K562 (cell line): ENCODE measurements at regions not wholly inside any gene's neighbourhood (a gene's known extent, or its start where the extent isn't known, plus 50 kb on each side); places are given as distances from the start of the nearest gene placed in this dataset.

Source experiments
- ATAC-seq: fragments of 200-7000 bp; cut with Tn5 transposase; 3 replicates; pipeline ENCODE4 v1.9.1; 2020; ENCODE audit warnings: moderate library complexity
- BruUV-seq: library from RNA; stranded (reverse); fragments of 400-500 nt; replicated peaks from 2 replicates; lab custom pipeline; 2021; lab: Mats Ljungman, UMichigan
- CTCF ChIA-PET: fragments of 300-600 bp; formaldehyde crosslinking; extraction: SDS; loops from one replicate; lab custom pipeline; 2021; ENCODE audit warnings: low intra/inter-chr PET ratio; lab: Yijun Ruan, JAX
- POLR2A ChIA-PET: fragments of 300-600, 350-650 bp; sonication (Branson Sonifier 250); formaldehyde crosslinking; extraction: SDS; loops from one replicate; lab custom pipeline; 2021; ENCODE audit warnings: antibody characterized with exemption, inconsistent platforms; lab: Yijun Ruan, JAX
- DNase-seq, 4 experiments: peaks; one replicate each; pipeline versions ENCODE4 v3.0.0 to v3.0.0-alpha.2; 2011 to 2018; ENCODE audit warnings: low spot score in 3 of 4, mixed read lengths in 3 of 4; ENCODE audit errors: extremely low read depth in 1 of 4
- FAIRE-seq: peaks from 2 replicates; lab custom pipeline; 2011; peaks lifted over from hg19 to GRCh38; lab: Jason Lieb, UNC
- H2AFZ ChIP-seq: 2 replicates; pipeline ENCODE4 v1.6.0; 2011; ENCODE audit warnings: low read depth, low read length, control low read depth, inconsistent platforms
- H3K27ac ChIP-seq: fragments of 200-600 bp; 3 replicates; pipeline ENCODE4 v1.8.0; 2011; ENCODE audit warnings: low read depth, mild to moderate bottlenecking, control low read depth, inconsistent platforms, low read length, moderate library complexity, mixed read lengths; ENCODE audit errors: extremely low read depth
- H3K27me3 ChIP-seq, 2 experiments: fragments of 300-600 bp in 1 of 2; 2 replicates in 1 of 2; 3 replicates in 1 of 2; pipeline versions ENCODE4 v1.6.0 to v1.8.0; 2011; ENCODE audit warnings: inconsistent platforms in 2 of 2, low read length in 2 of 2, mild to moderate bottlenecking in 1 of 2, mixed read lengths in 1 of 2, moderate library complexity in 1 of 2; ENCODE audit not compliant: control insufficient read depth in 2 of 2, insufficient read depth in 2 of 2
- H3K36me3 ChIP-seq: fragments of 300-600 bp; 3 replicates; pipeline ENCODE4 v1.8.0; 2011; ENCODE audit warnings: mild to moderate bottlenecking, low read length, inconsistent platforms; ENCODE audit not compliant: control insufficient read depth, insufficient read depth
- H3K4me1 ChIP-seq, 2 experiments: fragments of 200-600 bp in 1 of 2; replicated peaks in 1 of 2; 2 replicates in 1 of 2; 3 replicates in 1 of 2; pipeline versions ENCODE4 v1.5.1 to v1.8.0; 2011; ENCODE audit warnings: inconsistent platforms in 2 of 2, low read length in 2 of 2, mild to moderate bottlenecking in 1 of 2, mixed read lengths in 1 of 2, moderate library complexity in 1 of 2; ENCODE audit not compliant: control insufficient read depth in 2 of 2, insufficient read depth in 2 of 2
- H3K4me2 ChIP-seq: 2 replicates; pipeline ENCODE4 v1.6.1; 2011; ENCODE audit warnings: low read length, control low read depth, inconsistent platforms, mixed read lengths; ENCODE audit not compliant: insufficient read depth
- H3K4me3 ChIP-seq: fragments of 200-600 bp; sonication (generic), shearing (Covaris generic); 2 replicates; pipeline ENCODE4 v1.5.1; 2016; ENCODE audit warnings: control low read depth, inconsistent platforms
- H3K79me2 ChIP-seq: fragments of 200-600 bp; 3 replicates; pipeline ENCODE4 v1.8.0; 2011; ENCODE audit warnings: low read length, inconsistent platforms; ENCODE audit not compliant: control insufficient read depth, insufficient read depth
- H3K9ac ChIP-seq, 2 experiments: 2 replicates each; pipeline versions ENCODE4 v1.6.0 to v1.6.1; 2011; ENCODE audit warnings: low read depth in 2 of 2, low read length in 2 of 2, control low read depth in 1 of 2, inconsistent platforms in 1 of 2, mild to moderate bottlenecking in 1 of 2, mixed read lengths in 1 of 2; ENCODE audit not compliant: insufficient read depth in 1 of 2
- H3K9me1 ChIP-seq: one replicate; pipeline ENCODE4 v1.6.0; 2011; ENCODE audit warnings: inconsistent platforms, mild to moderate bottlenecking, low read length, moderate library complexity; ENCODE audit not compliant: control insufficient read depth, insufficient read depth
- H3K9me3 ChIP-seq: replicated peaks from 2 replicates; pipeline ENCODE4 v1.5.1; 2011; ENCODE audit warnings: low read depth, low read length, inconsistent platforms; ENCODE audit not compliant: control insufficient read depth, insufficient read depth
- H4K20me1 ChIP-seq: replicated peaks from 2 replicates; pipeline ENCODE4 v1.6.1; 2011; ENCODE audit warnings: low read length, inconsistent platforms, mixed read lengths; ENCODE audit not compliant: control insufficient read depth, insufficient read depth
- ARID2 ChIP-seq: fragments of 450-650 bp; IDR thresholded peaks from 2 replicates; pipeline ENCODE4 v1.6.1; 2017; ENCODE audit warnings: antibody characterized with exemption, mild to moderate bottlenecking
- ARNT ChIP-seq, 2 experiments: fragments of 450-650 bp; IDR thresholded peaks; 2 replicates each; pipeline ENCODE4 v1.6.1; 2016; ENCODE audit warnings: mild to moderate bottlenecking in 1 of 2
- CEBPG ChIP-seq, 3 experiments: fragments of 200-800 bp in 1 of 3; sonication (Bioruptor generic) in 1 of 3; sonication (generic) in 1 of 3; formaldehyde crosslinking in 1 of 3; IDR thresholded peaks in 2 of 3; conservative IDR thresholded peaks in 1 of 3; 2 replicates each; pipeline versions ENCODE4 v1.6.1 to v1.8.0; 2016 to 2022; ENCODE audit warnings: missing compliant biosample characterization in 2 of 3, missing genetic modification characterization in 2 of 3, mild to moderate bottlenecking in 1 of 3, missing genetic modification reagents in 1 of 3
- CXXC5 ChIP-seq: fragments of 250-450 bp; sonication (Bioruptor Pico); IDR thresholded peaks from 2 replicates; pipeline ENCODE4 v1.8.0; 2022; ENCODE audit warnings: inconsistent platforms, mild to moderate bottlenecking, moderate library complexity
- ETV1 ChIP-seq: fragments of 450-650 bp; conservative IDR thresholded peaks from 2 replicates; pipeline ENCODE4 v1.6.1; 2016; ENCODE audit warnings: missing genetic modification characterization, control low read depth, low read depth, missing compliant biosample characterization
- GATAD2B ChIP-seq: fragments of 450-650 bp; IDR thresholded peaks from 2 replicates; pipeline ENCODE4 v1.6.1; 2017; ENCODE audit warnings: mild to moderate bottlenecking, borderline replicate concordance
- HES1 ChIP-seq: fragments of 450-650 bp; IDR thresholded peaks from 2 replicates; pipeline ENCODE4 v1.6.1; 2016; ENCODE audit warnings: low read depth, mild to moderate bottlenecking, moderate library complexity
- HOXB6 ChIP-seq: fragments of 250-450 bp; sonication (Bioruptor Pico); IDR thresholded peaks from 2 replicates; pipeline ENCODE4 v1.5.1; 2022; ENCODE audit warnings: mild to moderate bottlenecking, borderline replicate concordance
- KDM1A ChIP-seq, 2 experiments: fragments of 450-650 bp; IDR thresholded peaks; 2 replicates each; pipeline ENCODE4 v1.6.1; 2016; ENCODE audit warnings: mild to moderate bottlenecking in 2 of 2
- NFATC3 ChIP-seq: fragments of 450-650 bp; IDR thresholded peaks from 2 replicates; pipeline ENCODE4 v1.6.1; 2017; ENCODE audit warnings: mild to moderate bottlenecking
- SMARCE1 ChIP-seq: fragments of 450-650 bp; IDR thresholded peaks from 2 replicates; pipeline ENCODE4 v1.7.1; 2016; ENCODE audit warnings: mild to moderate bottlenecking
- ZFP36 ChIP-seq: fragments of 150-350 bp; IDR thresholded peaks from 2 replicates; pipeline ENCODE4 v1.6.1; 2018; ENCODE audit warnings: low read length, low read depth; ENCODE audit not compliant: partially characterized antibody
- ZKSCAN3 ChIP-seq: fragments of 250-450 bp; sonication (Bioruptor Pico); IDR thresholded peaks from 2 replicates; pipeline ENCODE4 v1.4.0; 2020
- ZNF785 ChIP-seq: fragments of 250-450 bp; sonication (Bioruptor Pico); IDR thresholded peaks from 2 replicates; pipeline ENCODE4 v1.4.0; 2020; ENCODE audit warnings: mild to moderate bottlenecking
- WGBS: fragments of 100-300 bp; shearing (Covaris generic); methylation state at CpG from one replicate; pipeline ENCODE4 v1.1.6; 2016; ENCODE audit warnings: low coverage, mixed read lengths; ENCODE audit not compliant: insufficient coverage; ENCODE audit errors: missing lambda C conversion rate; 5-methylcytosine and 5-hydroxymethylcytosine counted together
- in situ Hi-C: fragments of 300-500 bp; cut with MboI; formaldehyde crosslinking; loops from 4 replicates; pipeline ENCODE4 v1.15.0; 2018; ENCODE audit warnings: inconsistent platforms, mixed read lengths
- intact Hi-C: fragments of 100-400 bp; cut with micrococcal nuclease; formaldehyde crosslinking; loops from 2 replicates; pipeline ENCODE4 v1.14.2; 2022

GRCh38 chr1:81329041-81329440, 471.7 kb upstream of the ADGRL2 start:
- Histone ChIP-seq H3K4me2 (no peak overlapping the region), H3K79me2 (no peaks in the 10 kb centered on the region), H3K36me3 (no peaks in the 10 kb centered on the region), H2AFZ (no peak overlapping the region), H3K27me3 (no peaks in the 10 kb centered on the region), H3K4me1 (no peaks in the 10 kb centered on the region), H3K9ac (no peak overlapping the region), H4K20me1 (no peaks in the 10 kb centered on the region), H3K9me3 (no peaks in the 10 kb centered on the region), H3K4me3 (no peak overlapping the region), H3K27ac (no peak overlapping the region), H3K9me1 (no peaks in the 10 kb centered on the region)
- no peak for ATAC-seq
- POLR2A ChIA-PET: interaction anchor here (0.6 kb wide), 1 partner anchor 313 kb away, joined by 3 read pairs; no protein-coding TSS in a partner anchor
- 0% methylated on average over 2 of the region's 2 CpGs for WGBS
- FAIRE-seq: no peak
- intact Hi-C loops (no loop called here), in situ Hi-C loops (no loop called here)
- no TSS peak for BruUV-seq
- CTCF ChIA-PET: no interaction called here
- no peak for TF ChIP-seq SMARCE1
- no peak for TF ChIP-seq ZNF785 (CRISPR knock-in tag)
- no peak for TF ChIP-seq ARID2
- no peak for TF ChIP-seq CXXC5 (CRISPR knock-in tag)
- no peak for TF ChIP-seq KDM1A (IDR thresholded peaks at IDR 0.05)
- TF ChIP-seq ARNT (IDR thresholded peaks at IDR 0.05): no peak
- no peak for TF ChIP-seq ZKSCAN3
- no peak for TF ChIP-seq CEBPG (CRISPR knock-in tag; IDR thresholded peaks at IDR 0.05)
- TF ChIP-seq CEBPG (tag; conservative IDR thresholded peaks at IDR 0.05 in 1 of 2, IDR thresholded peaks at IDR 0.05 in 1 of 2): no peak
- no peak for TF ChIP-seq ETV1 (tag)
- no peak for TF ChIP-seq ZFP36
- no peak for TF ChIP-seq HES1
- no peak for TF ChIP-seq HOXB6 (CRISPR knock-in tag)
- TF ChIP-seq GATAD2B: no peak
- TF ChIP-seq NFATC3: no peak
- no peak for DNase-seq
